Gastroesophageal sphincter (tissue), 3 donors: ENCODE measurements at regions not wholly inside any gene's neighbourhood (a gene's known extent, or its start where the extent isn't known, plus 50 kb on each side); places are given as distances from the start of the nearest gene placed in this dataset.

Source experiments
- POLR2A ChIP-seq, 2 donors: fragments of 450-650 bp; IDR thresholded peaks; one replicate each; pipeline ENCODE4 v1.6.1; 2017; ENCODE audit warnings: antibody characterized with exemption in 2 of 2, mild to moderate bottlenecking in 2 of 2, moderate library complexity in 1 of 2
- TF ChIP-seq, protein P1 (sequence below), 4 experiments: fragments of 200-600 bp in 2 of 4; fragments of 450-650 bp in 2 of 4; sonication (generic) in 1 of 4; IDR thresholded peaks; one replicate each; pipeline ENCODE4 v1.5.1; 2017 to 2019; ENCODE audit warnings: antibody characterized with exemption in 4 of 4, mild to moderate bottlenecking in 2 of 4, moderate library complexity in 2 of 4

DNA sequence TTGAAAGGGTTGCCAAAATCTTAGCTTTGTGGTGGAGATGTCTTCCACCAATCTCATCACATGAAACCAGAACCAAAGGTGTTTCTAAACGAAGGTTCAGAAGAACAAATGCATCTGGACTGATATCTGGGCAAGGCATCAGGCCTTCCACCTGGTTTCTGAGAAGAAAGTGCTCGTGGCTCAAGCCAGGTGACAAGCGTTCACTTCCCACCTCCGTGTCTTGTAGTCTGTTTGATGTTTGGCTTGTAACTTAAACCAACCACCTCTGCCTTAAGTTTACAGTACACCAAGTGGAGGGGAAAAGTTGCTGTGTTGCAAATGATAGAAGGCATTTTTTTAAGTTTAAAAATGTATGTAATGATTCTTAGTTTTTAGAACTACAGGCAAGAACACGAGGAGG lies 66.9 kb upstream of the MAP3K7 start:
- TF ChIP-seq, protein P1, sequence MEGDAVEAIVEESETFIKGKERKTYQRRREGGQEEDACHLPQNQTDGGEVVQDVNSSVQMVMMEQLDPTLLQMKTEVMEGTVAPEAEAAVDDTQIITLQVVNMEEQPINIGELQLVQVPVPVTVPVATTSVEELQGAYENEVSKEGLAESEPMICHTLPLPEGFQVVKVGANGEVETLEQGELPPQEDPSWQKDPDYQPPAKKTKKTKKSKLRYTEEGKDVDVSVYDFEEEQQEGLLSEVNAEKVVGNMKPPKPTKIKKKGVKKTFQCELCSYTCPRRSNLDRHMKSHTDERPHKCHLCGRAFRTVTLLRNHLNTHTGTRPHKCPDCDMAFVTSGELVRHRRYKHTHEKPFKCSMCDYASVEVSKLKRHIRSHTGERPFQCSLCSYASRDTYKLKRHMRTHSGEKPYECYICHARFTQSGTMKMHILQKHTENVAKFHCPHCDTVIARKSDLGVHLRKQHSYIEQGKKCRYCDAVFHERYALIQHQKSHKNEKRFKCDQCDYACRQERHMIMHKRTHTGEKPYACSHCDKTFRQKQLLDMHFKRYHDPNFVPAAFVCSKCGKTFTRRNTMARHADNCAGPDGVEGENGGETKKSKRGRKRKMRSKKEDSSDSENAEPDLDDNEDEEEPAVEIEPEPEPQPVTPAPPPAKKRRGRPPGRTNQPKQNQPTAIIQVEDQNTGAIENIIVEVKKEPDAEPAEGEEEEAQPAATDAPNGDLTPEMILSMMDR (IDR thresholded peaks at IDR 0.05) = no peak
- no peak for TF ChIP-seq POLR2A (IDR thresholded peaks at IDR 0.05)
